Keratinocyte (primary cell): ENCODE measurements at regions not wholly inside any gene's neighbourhood (a gene's known extent, or its start where the extent isn't known, plus 50 kb on each side); places are given as distances from the start of the nearest gene placed in this dataset.
"Not testable (repeated sequence)": the region's sequence is repeated elsewhere in the genome, so short reads cannot be mapped to it uniquely, and the experiment has no call there.

Experiments
- DNase-seq: peaks from one replicate; pipeline ENCODE4 v3.0.0-alpha.2; 2011; ENCODE audit warnings: low read depth, missing footprints, low spot score
- FAIRE-seq: peaks from 2 replicates; lab custom pipeline; 2011; peaks lifted over from hg19 to GRCh38; lab: Jason Lieb, UNC
- H2AFZ ChIP-seq: 2 replicates; pipeline ENCODE4 v1.6.0; 2012; ENCODE audit warnings: low read length, control low read depth, inconsistent platforms; ENCODE audit not compliant: control insufficient read depth
- H3K27ac ChIP-seq: 2 replicates; pipeline ENCODE4 v1.5.1; 2011; ENCODE audit warnings: low read length; ENCODE audit not compliant: control insufficient read depth, insufficient read depth
- H3K27me3 ChIP-seq: 3 replicates; pipeline ENCODE4 v1.6.0; 2011; ENCODE audit warnings: low read length; ENCODE audit not compliant: control insufficient read depth, insufficient read depth; ENCODE audit errors: extremely low read depth
- H3K36me3 ChIP-seq, 2 experiments: 2 replicates in 1 of 2; 3 replicates in 1 of 2; pipeline ENCODE4 v1.5.1; 2011; ENCODE audit warnings: low read length in 2 of 2, mild to moderate bottlenecking in 1 of 2; ENCODE audit not compliant: control insufficient read depth in 2 of 2, insufficient read depth in 2 of 2; ENCODE audit errors: extremely low read depth in 1 of 2
- H3K4me1 ChIP-seq: 3 replicates; pipeline ENCODE4 v1.5.1; 2011; ENCODE audit warnings: low read length; ENCODE audit not compliant: control insufficient read depth, insufficient read depth; ENCODE audit errors: extremely low read depth
- H3K4me2 ChIP-seq: 3 replicates; pipeline ENCODE4 v1.6.0; 2011; ENCODE audit warnings: low read depth, low read length; ENCODE audit not compliant: control insufficient read depth, insufficient read depth; ENCODE audit errors: extremely low read depth
- H3K4me3 ChIP-seq, 3 experiments: fragments of 200-600 bp in 1 of 3; sonication (generic) in 1 of 3; 2 replicates in 2 of 3; 3 replicates in 1 of 3; pipeline ENCODE4 v1.5.1; 2011 to 2016; ENCODE audit warnings: low read length in 3 of 3, mild to moderate bottlenecking in 3 of 3, control low read depth in 2 of 3, inconsistent platforms in 1 of 3, low read depth in 1 of 3, mixed read lengths in 1 of 3, mixed run types in 1 of 3, moderate library complexity in 1 of 3; ENCODE audit not compliant: control insufficient read depth in 2 of 3, insufficient read depth in 2 of 3; ENCODE audit errors: extremely low read depth in 1 of 3
- H3K79me2 ChIP-seq: 2 replicates; pipeline ENCODE4 v1.6.0; 2012; ENCODE audit warnings: low read length; ENCODE audit not compliant: control insufficient read depth, insufficient read depth
- H3K9ac ChIP-seq: 3 replicates; pipeline ENCODE4 v1.6.0; 2011; ENCODE audit warnings: low read length; ENCODE audit not compliant: control insufficient read depth, insufficient read depth; ENCODE audit errors: extremely low read depth
- H3K9me1 ChIP-seq: 3 replicates; pipeline ENCODE4 v1.6.0; 2011; ENCODE audit warnings: low read length; ENCODE audit not compliant: control insufficient read depth, insufficient read depth; ENCODE audit errors: extremely low read depth
- H3K9me3 ChIP-seq: 2 replicates; pipeline ENCODE4 v1.5.1; 2012; ENCODE audit warnings: low read depth, low read length; ENCODE audit not compliant: control insufficient read depth
- H4K20me1 ChIP-seq: 3 replicates; pipeline ENCODE4 v1.6.0; 2011; ENCODE audit warnings: low read length; ENCODE audit not compliant: control insufficient read depth, insufficient read depth; ENCODE audit errors: extremely low read depth
- CTCF ChIP-seq, 3 experiments: IDR thresholded peaks in 1 of 3; conservative IDR thresholded peaks in 1 of 3; optimal IDR thresholded peaks in 1 of 3; 2 replicates in 2 of 3; 3 replicates in 1 of 3; pipeline versions ENCODE3 to v1.5.1; 2011; ENCODE audit warnings: low read length in 3 of 3, mild to moderate bottlenecking in 3 of 3, moderate library complexity in 2 of 3, control low read depth in 1 of 3, inconsistent platforms in 1 of 3; ENCODE audit not compliant: insufficient read depth in 2 of 3; ENCODE audit errors: extremely low read depth in 1 of 3
- EZH2 ChIP-seq: IDR thresholded peaks from one replicate; pipeline ENCODE4 v1.6.1; 2012; ENCODE audit warnings: inconsistent platforms, mild to moderate bottlenecking, low read length, moderate library complexity
- dilution Hi-C: fragments of 300-500 bp; cut with MboI; formaldehyde crosslinking; loops from one replicate; pipeline ENCODE4 v1.7.0; 2020; ENCODE audit warnings: low sequenced_read_pairs; ENCODE audit not compliant: extremely low pct_ligation_motif_present

GRCh38 chr6:6986344-6986743 is 121.4 kb upstream of the RREB1 start:
- Histone ChIP-seq H3K4me2 (no peak overlapping the region), H3K79me2 (no peaks in the 10 kb centered on the region), H4K20me1 (no peaks in the 10 kb centered on the region), H3K9me3 (no peaks in the 10 kb centered on the region), H3K4me3 (no peak overlapping the region), H2AFZ (no peak overlapping the region), H3K27ac (no peak overlapping the region), H3K27me3 (no peaks in the 10 kb centered on the region), H3K4me1 (peaks cover 12% of the 10 kb centered on the region), H3K9me1 (no peaks in the 10 kb centered on the region), H3K36me3 (no peaks in the 10 kb centered on the region), H3K9ac (no peak overlapping the region)
- DNase-seq (no peak), FAIRE-seq (no peak)
- dilution Hi-C loops, result no loop called here
- no peak for TF ChIP-seq EZH2
- no peak for TF ChIP-seq CTCF (optimal IDR thresholded peaks at IDR 0.05 in 1 of 3, IDR thresholded peaks at IDR 0.05 in 1 of 3, conservative IDR thresholded peaks at IDR 0.05 in 1 of 3; ENCODE audit: extremely low read depth in 1 of 3, insufficient read depth in 2 of 3, low read length in 3 of 3)

GRCh38 chr6:6987749-6988148 is 120.0 kb upstream of the RREB1 start:
- dilution Hi-C loops, result no loop called here

GRCh38 chr6:6990059-6990458 is 117.7 kb upstream of the RREB1 start:
- H3K4me3 ChIP-seq, H3K27me3 ChIP-seq, H3K27ac ChIP-seq, DNase-seq, H3K36me3 ChIP-seq, FAIRE-seq, H4K20me1 ChIP-seq, H3K4me2 ChIP-seq, H3K4me1 ChIP-seq, H3K9me3 ChIP-seq, H3K9ac ChIP-seq, H3K9me1 ChIP-seq, H3K79me2 ChIP-seq, H2AFZ ChIP-seq, dilution Hi-C loops: not testable (repeated sequence)

More at GRCh38 chr6:6987749-6988148, 120.0 kb upstream of the RREB1 start:
- FAIRE-seq, result no peak
- Histone ChIP-seq H2AFZ (no peak overlapping the region), H3K27me3 (no peaks in the 10 kb centered on the region), H3K9me1 (no peaks in the 10 kb centered on the region), H3K4me1 (no peaks in the 10 kb centered on the region), H3K27ac (no peak overlapping the region), H3K9me3 (no peaks in the 10 kb centered on the region), H3K4me2 (no peak overlapping the region), H3K9ac (no peak overlapping the region), H3K79me2 (no peaks in the 10 kb centered on the region), H4K20me1 (no peaks in the 10 kb centered on the region), H3K36me3 (no peaks in the 10 kb centered on the region), H3K4me3 (no peak overlapping the region)
- DNase-seq, result no peak
- TF ChIP-seq CTCF (optimal IDR thresholded peaks at IDR 0.05 in 1 of 3, IDR thresholded peaks at IDR 0.05 in 1 of 3, conservative IDR thresholded peaks at IDR 0.05 in 1 of 3; ENCODE audit: extremely low read depth in 1 of 3, insufficient read depth in 2 of 3, low read length in 3 of 3), result no peak
- TF ChIP-seq EZH2, result no peak
